Stimulated activated CD4-positive, alpha-beta T cell treated with anti-CD3 and anti-CD28 coated beads, Interleukin-15, amount 100 ng/mL, for 48 hours (primary cell): ENCODE measurements at regions not wholly inside any gene's neighbourhood (a gene's known extent, or its start where the extent isn't known, plus 50 kb on each side); places are given as distances from the start of the nearest gene placed in this dataset.
A peak's percentile ranks its signal among the peaks of the same experiment; 100 is the strongest.
"Not testable (repeated sequence)": the region's sequence is repeated elsewhere in the genome, so short reads cannot be mapped to it uniquely, and the experiment has no call there.

Source experiments
- DNase-seq, 2 donors: peaks; one replicate each; pipeline ENCODE4 v3.0.0-alpha.2; 2020; ENCODE audit warnings: low read depth in 2 of 2

- DNase-seq = no peak
Measured at GRCh38 chr5:91315701-91316100, 67.4 kb downstream of the ARRDC3 start.

GRCh38 chr5:91313757-91314673 lies 69.1 kb downstream of the ARRDC3 start:
- DNase-seq = peak; percentile 80 to 81

GRCh38 chr5:91312698-91313097 lies 70.4 kb downstream of the ARRDC3 start:
- DNase-seq = no peak

GRCh38 chr5:91311697-91312501 lies 71.2 kb downstream of the ARRDC3 start:
- DNase-seq = peak; percentile 40 to 51

GRCh38 chr5:91311168-91311696 lies 71.9 kb downstream of the ARRDC3 start:
- no peak for DNase-seq

GRCh38 chr5:91308157-91308556 lies 75.0 kb downstream of the ARRDC3 start:
- DNase-seq = not testable (repeated sequence)

GRCh38 chr5:91307048-91307447 lies 76.1 kb downstream of the ARRDC3 start:
- DNase-seq = no peak

- no peak for DNase-seq
Measured at GRCh38 chr5:91306497-91306896, 76.6 kb downstream of the ARRDC3 start.

- no peak for DNase-seq
Measured at GRCh38 chr5:91305640-91306039, 77.5 kb downstream of the ARRDC3 start.

GRCh38 chr5:91304015-91304414 lies 79.1 kb downstream of the ARRDC3 start:
- DNase-seq = not testable (repeated sequence)

GRCh38 chr5:91302958-91303357 lies 80.2 kb downstream of the ARRDC3 start:
- DNase-seq = no peak

- no peak for DNase-seq
Measured at GRCh38 chr5:91302305-91302704, 80.8 kb downstream of the ARRDC3 start.

- DNase-seq = no peak
Measured at GRCh38 chr5:91301106-91301846, 81.8 kb downstream of the ARRDC3 start.

- no peak for DNase-seq
Measured at GRCh38 chr5:91297994-91298393, 85.1 kb downstream of the ARRDC3 start.

GRCh38 chr5:91296674-91297143 lies 86.4 kb downstream of the ARRDC3 start:
- no peak for DNase-seq

GRCh38 chr5:91296102-91296501 lies 87.0 kb downstream of the ARRDC3 start:
- DNase-seq = not testable (repeated sequence)

- no peak for DNase-seq
Measured at GRCh38 chr5:91293131-91293530, 90.0 kb downstream of the ARRDC3 start.

GRCh38 chr5:91291628-91292569 lies 91.2 kb downstream of the ARRDC3 start:
- DNase-seq = no peak

- no peak for DNase-seq
Measured at GRCh38 chr5:91288118-91288916, 94.8 kb downstream of the ARRDC3 start.

GRCh38 chr5:91285062-91285461 lies 98.1 kb downstream of the ARRDC3 start:
- not testable (repeated sequence) for DNase-seq
